ENCODE measurements at regions not wholly inside any gene's neighbourhood (a gene's known extent, or its start where the extent isn't known, plus 50 kb on each side); places are given as distances from the start of the nearest gene placed in this dataset.
"Not testable (repeated sequence)": the region's sequence is repeated elsewhere in the genome, so short reads cannot be mapped to it uniquely, and the experiment has no call there.

DNA sequence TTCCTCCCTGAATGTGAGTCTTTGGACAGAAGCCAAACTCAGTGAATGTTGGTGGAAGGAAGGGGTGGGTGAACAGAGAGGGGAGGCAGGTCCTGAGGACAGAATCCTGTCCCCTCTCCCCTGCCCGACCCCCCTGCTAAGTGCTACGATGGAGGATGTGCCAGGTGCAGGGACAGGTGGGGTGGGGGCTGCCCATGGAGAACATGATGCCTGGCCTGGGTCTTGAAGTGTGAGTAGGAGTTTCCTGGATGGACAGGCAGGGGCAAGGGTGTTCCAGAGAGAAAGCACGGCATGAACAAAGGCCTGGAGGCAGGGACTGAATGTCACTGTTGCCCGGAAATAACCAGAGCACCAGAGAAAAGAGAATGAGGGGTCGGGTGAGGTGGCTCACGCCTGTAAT is 445.1 kb downstream of the PTPRU start:
- TF ChIP-seq, protein P1, sequence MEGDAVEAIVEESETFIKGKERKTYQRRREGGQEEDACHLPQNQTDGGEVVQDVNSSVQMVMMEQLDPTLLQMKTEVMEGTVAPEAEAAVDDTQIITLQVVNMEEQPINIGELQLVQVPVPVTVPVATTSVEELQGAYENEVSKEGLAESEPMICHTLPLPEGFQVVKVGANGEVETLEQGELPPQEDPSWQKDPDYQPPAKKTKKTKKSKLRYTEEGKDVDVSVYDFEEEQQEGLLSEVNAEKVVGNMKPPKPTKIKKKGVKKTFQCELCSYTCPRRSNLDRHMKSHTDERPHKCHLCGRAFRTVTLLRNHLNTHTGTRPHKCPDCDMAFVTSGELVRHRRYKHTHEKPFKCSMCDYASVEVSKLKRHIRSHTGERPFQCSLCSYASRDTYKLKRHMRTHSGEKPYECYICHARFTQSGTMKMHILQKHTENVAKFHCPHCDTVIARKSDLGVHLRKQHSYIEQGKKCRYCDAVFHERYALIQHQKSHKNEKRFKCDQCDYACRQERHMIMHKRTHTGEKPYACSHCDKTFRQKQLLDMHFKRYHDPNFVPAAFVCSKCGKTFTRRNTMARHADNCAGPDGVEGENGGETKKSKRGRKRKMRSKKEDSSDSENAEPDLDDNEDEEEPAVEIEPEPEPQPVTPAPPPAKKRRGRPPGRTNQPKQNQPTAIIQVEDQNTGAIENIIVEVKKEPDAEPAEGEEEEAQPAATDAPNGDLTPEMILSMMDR (IDR thresholded peaks at IDR 0.05; ENCODE audit: poor library complexity, severe bottlenecking), result not testable (repeated sequence)
- not testable (repeated sequence) for TF ChIP-seq EP300 (conservative IDR thresholded peaks at IDR 0.05; ENCODE audit: poor library complexity, severe bottlenecking); EZH2 (IDR thresholded peaks at IDR 0.05; ENCODE audit: borderline replicate concordance, insufficient read depth, low read length, poor library complexity, severe bottlenecking)

Measured in neural cell (in vitro differentiated cells).